ENCODE measurements at regions not wholly inside any gene's neighbourhood (a gene's known extent, or its start where the extent isn't known, plus 50 kb on each side); places are given as distances from the start of the nearest gene placed in this dataset.

DNA sequence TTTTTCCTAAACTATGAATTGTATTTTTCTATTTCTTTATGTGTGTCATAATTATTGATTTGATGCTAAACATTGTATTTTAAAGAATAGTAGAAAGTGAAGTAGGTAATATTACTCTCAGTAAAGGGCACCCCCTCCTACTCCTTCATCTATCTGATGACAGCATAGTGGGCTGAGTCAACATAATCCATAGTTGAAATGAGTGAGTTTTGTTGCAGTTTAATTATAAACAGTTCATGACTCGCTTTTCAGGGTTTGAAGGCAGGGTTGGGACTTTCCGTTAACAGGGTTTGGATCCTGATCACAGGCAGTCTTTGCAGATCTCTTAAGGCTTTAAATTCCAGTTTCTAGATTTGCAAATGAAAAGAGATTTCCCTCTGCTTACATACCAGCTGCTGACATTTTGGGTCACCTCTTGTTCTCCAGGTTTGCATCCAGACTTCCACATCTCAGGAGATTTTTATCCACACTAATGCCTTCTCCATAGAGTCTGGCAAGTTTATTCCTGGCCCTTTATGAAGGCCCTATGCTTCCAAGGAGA is 54.0 kb upstream of the TACR3 start:
- Histone ChIP-seq H3K9ac (ENCODE audit: low read depth, low read length) (no peak overlapping the region), H3K36me3 (ENCODE audit: insufficient read depth, low read length) (no peaks in the 10 kb centered on the region), H3K4me1 (ENCODE audit: insufficient read depth, low read length) (peaks cover 6% of the 10 kb centered on the region), H3K9me3 (ENCODE audit: control insufficient read depth, insufficient read depth, low read length) (no peaks in the 10 kb centered on the region)

All from ES-I3 (cell line).